ENCODE measurements at regions not wholly inside any gene's neighbourhood (a gene's known extent, or its start where the extent isn't known, plus 50 kb on each side); places are given as distances from the start of the nearest gene placed in this dataset.

GRCh38 chr2:128722489-128722888, 403.8 kb upstream of the HS6ST1 start:
- dilution Hi-C loops (cut with MboI; ENCODE audit: extremely low pct_ligation_motif_present, low sequenced_read_pairs): no loop called here
- H3K4me3 ChIP-seq (ENCODE audit: control insufficient read depth in 2 of 3, extremely low read depth in 1 of 3, insufficient read depth in 2 of 3, low read depth in 1 of 3, low read length in 3 of 3): no peak overlapping the region
- no peak overlapping the region for H3K9ac ChIP-seq (ENCODE audit: control insufficient read depth, extremely low read depth, insufficient read depth, low read length)
- H3K9me1 ChIP-seq (ENCODE audit: control insufficient read depth, extremely low read depth, insufficient read depth, low read length): no peaks in the 10 kb centered on the region
- H3K4me1 ChIP-seq (ENCODE audit: control insufficient read depth, extremely low read depth, insufficient read depth, low read length): no peaks in the 10 kb centered on the region
- FAIRE-seq (no peak), DNase-seq (ENCODE audit: low read depth, low spot score) (no peak)
- H4K20me1 ChIP-seq (ENCODE audit: control insufficient read depth, extremely low read depth, insufficient read depth, low read length): no peaks in the 10 kb centered on the region
- TF ChIP-seq CTCF (optimal IDR thresholded peaks at IDR 0.05 in 1 of 3, IDR thresholded peaks at IDR 0.05 in 1 of 3, conservative IDR thresholded peaks at IDR 0.05 in 1 of 3; ENCODE audit: extremely low read depth in 1 of 3, insufficient read depth in 2 of 3, low read length in 3 of 3): no peak
- H3K27me3 ChIP-seq (ENCODE audit: control insufficient read depth, extremely low read depth, insufficient read depth, low read length): no peaks in the 10 kb centered on the region
- H3K79me2 ChIP-seq (ENCODE audit: control insufficient read depth, insufficient read depth, low read length): no peaks in the 10 kb centered on the region
- no peak overlapping the region for H3K27ac ChIP-seq (ENCODE audit: control insufficient read depth, insufficient read depth, low read length)
- no peaks in the 10 kb centered on the region for H3K36me3 ChIP-seq (ENCODE audit: control insufficient read depth in 2 of 2, extremely low read depth in 1 of 2, insufficient read depth in 2 of 2, low read length in 2 of 2)
- no peaks in the 10 kb centered on the region for H3K9me3 ChIP-seq (ENCODE audit: control insufficient read depth, low read depth, low read length)
- H3K4me2 ChIP-seq (ENCODE audit: control insufficient read depth, extremely low read depth, insufficient read depth, low read depth, low read length): no peak overlapping the region
- H2AFZ ChIP-seq (ENCODE audit: control insufficient read depth, low read length): no peak overlapping the region

GRCh38 chr2:128724547-128724946, 405.9 kb upstream of the HS6ST1 start:
- H3K36me3 ChIP-seq (ENCODE audit: control insufficient read depth in 2 of 2, extremely low read depth in 1 of 2, insufficient read depth in 2 of 2, low read length in 2 of 2): no peaks in the 10 kb centered on the region
- no peaks in the 10 kb centered on the region for H3K4me1 ChIP-seq (ENCODE audit: control insufficient read depth, extremely low read depth, insufficient read depth, low read length)
- H3K27me3 ChIP-seq (ENCODE audit: control insufficient read depth, extremely low read depth, insufficient read depth, low read length): no peaks in the 10 kb centered on the region
- no peak overlapping the region for H2AFZ ChIP-seq (ENCODE audit: control insufficient read depth, low read length)
- no peaks in the 10 kb centered on the region for H3K9me1 ChIP-seq (ENCODE audit: control insufficient read depth, extremely low read depth, insufficient read depth, low read length)
- no peaks in the 10 kb centered on the region for H4K20me1 ChIP-seq (ENCODE audit: control insufficient read depth, extremely low read depth, insufficient read depth, low read length)
- no peak for TF ChIP-seq EZH2 (IDR thresholded peaks at IDR 0.05; ENCODE audit: low read length)
- no peak for TF ChIP-seq CTCF (optimal IDR thresholded peaks at IDR 0.05 in 1 of 3, IDR thresholded peaks at IDR 0.05 in 1 of 3, conservative IDR thresholded peaks at IDR 0.05 in 1 of 3; ENCODE audit: extremely low read depth in 1 of 3, insufficient read depth in 2 of 3, low read length in 3 of 3)
- H3K79me2 ChIP-seq (ENCODE audit: control insufficient read depth, insufficient read depth, low read length): no peaks in the 10 kb centered on the region
- dilution Hi-C loops (cut with MboI; ENCODE audit: extremely low pct_ligation_motif_present, low sequenced_read_pairs): no loop called here
- H3K4me2 ChIP-seq (ENCODE audit: control insufficient read depth, extremely low read depth, insufficient read depth, low read depth, low read length): no peak overlapping the region
- FAIRE-seq: no peak
- no peak overlapping the region for H3K9ac ChIP-seq (ENCODE audit: control insufficient read depth, extremely low read depth, insufficient read depth, low read length)
- no peak for DNase-seq (ENCODE audit: low read depth, low spot score)
- no peaks in the 10 kb centered on the region for H3K9me3 ChIP-seq (ENCODE audit: control insufficient read depth, low read depth, low read length)
- no peak overlapping the region for H3K4me3 ChIP-seq (ENCODE audit: control insufficient read depth in 2 of 3, extremely low read depth in 1 of 3, insufficient read depth in 2 of 3, low read depth in 1 of 3, low read length in 3 of 3)
- H3K27ac ChIP-seq (ENCODE audit: control insufficient read depth, insufficient read depth, low read length): no peak overlapping the region
